ENCODE measurements at regions not wholly inside any gene's neighbourhood (a gene's known extent, or its start where the extent isn't known, plus 50 kb on each side); places are given as distances from the start of the nearest gene placed in this dataset.

- Mint-ChIP-seq H3K4me3 (no peak overlapping the region), H3K27me3 (ENCODE audit: low read depth) (peaks cover 3% of the 10 kb centered on the region), H3K9me3 (peaks cover 2% of the 10 kb centered on the region), H3K4me1 (peaks cover 32% of the 10 kb centered on the region), H3K36me3 (ENCODE audit: low read depth) (no peaks in the 10 kb centered on the region), H3K27ac (peak overlapping the region in 2 of 3 experiments; percentile 76 to 88)
- no peak for TF ChIP-seq CTCF (IDR thresholded peaks at IDR 0.05; ENCODE audit: unreplicated experiment in 3 of 3)
These were observed 111.0 kb downstream of the LIPG start for GRCh38 chr18:49672853-49673252.

GRCh38 chr18:49669403-49669802 is 107.5 kb downstream of the LIPG start:
- Mint-ChIP-seq H3K4me3 (no peak overlapping the region), H3K36me3 (ENCODE audit: low read depth) (no peaks in the 10 kb centered on the region), H3K9me3 (no peaks in the 10 kb centered on the region), H3K27me3 (ENCODE audit: low read depth) (no peaks in the 10 kb centered on the region), H3K4me1 (peaks cover 61% of the 10 kb centered on the region), H3K27ac (peak overlapping the region; percentile 89 to 96 (median 94))
- no peak for TF ChIP-seq CTCF (IDR thresholded peaks at IDR 0.05; ENCODE audit: unreplicated experiment in 3 of 3)

GRCh38 chr18:49668574-49669275 is 106.9 kb downstream of the LIPG start:
- TF ChIP-seq CTCF (IDR thresholded peaks at IDR 0.05; ENCODE audit: unreplicated experiment in 3 of 3): no peak
- peaks cover 68% of the 10 kb centered on the region for H3K4me1 Mint-ChIP-seq
- peak overlapping the region; percentile 89 to 96 (median 94) for H3K27ac Mint-ChIP-seq
- no peaks in the 10 kb centered on the region for H3K36me3 Mint-ChIP-seq (ENCODE audit: low read depth)
- H3K9me3 Mint-ChIP-seq: no peaks in the 10 kb centered on the region
- H3K27me3 Mint-ChIP-seq (ENCODE audit: low read depth): no peaks in the 10 kb centered on the region
- H3K4me3 Mint-ChIP-seq: peak overlapping the region in 2 of 3 experiments; percentile 35 to 50

- peaks cover 67% of the 10 kb centered on the region for H3K4me1 Mint-ChIP-seq
- H3K4me3 Mint-ChIP-seq: no peak overlapping the region
- H3K27me3 Mint-ChIP-seq (ENCODE audit: low read depth): no peaks in the 10 kb centered on the region
- no peaks in the 10 kb centered on the region for H3K36me3 Mint-ChIP-seq (ENCODE audit: low read depth)
- no peaks in the 10 kb centered on the region for H3K9me3 Mint-ChIP-seq
- no peak for TF ChIP-seq CTCF (IDR thresholded peaks at IDR 0.05; ENCODE audit: unreplicated experiment in 3 of 3)
- H3K27ac Mint-ChIP-seq: peak overlapping the region; percentile 89 to 96 (median 94)
These were observed 105.6 kb downstream of the LIPG start for GRCh38 chr18:49667462-49667861.

- Mint-ChIP-seq H3K4me1 (peaks cover 61% of the 10 kb centered on the region), H3K4me3 (peak overlapping the region in 2 of 3 experiments; percentile 26 to 45), H3K27me3 (ENCODE audit: low read depth) (no peaks in the 10 kb centered on the region), H3K27ac (peak overlapping the region; percentile 89 to 96 (median 93)), H3K9me3 (no peaks in the 10 kb centered on the region), H3K36me3 (ENCODE audit: low read depth) (no peaks in the 10 kb centered on the region)
- no peak for TF ChIP-seq CTCF (IDR thresholded peaks at IDR 0.05; ENCODE audit: unreplicated experiment in 3 of 3)
These were observed 104.4 kb downstream of the LIPG start for GRCh38 chr18:49666045-49666775.
